Sigmoid colon (tissue), 4 donors: ENCODE measurements at regions not wholly inside any gene's neighbourhood (a gene's known extent, or its start where the extent isn't known, plus 50 kb on each side); places are given as distances from the start of the nearest gene placed in this dataset.

Experiments used
- EP300 ChIP-seq, 4 donors: sonication (generic); formaldehyde crosslinking; IDR thresholded peaks; one replicate each; pipeline ENCODE4 v1.6.1; 2017; ENCODE audit warnings: antibody characterized with exemption in 4 of 4
- POLR2A ChIP-seq, 2 donors: fragments of 450-650 bp; IDR thresholded peaks; one replicate each; pipeline ENCODE4 v1.6.1; 2016; ENCODE audit warnings: antibody characterized with exemption in 2 of 2, mild to moderate bottlenecking in 2 of 2, moderate library complexity in 2 of 2
- POLR2AphosphoS5 ChIP-seq, 4 donors: sonication (generic); formaldehyde crosslinking; IDR thresholded peaks; one replicate each; pipeline ENCODE4 v1.6.1; 2017; ENCODE audit warnings: antibody characterized with exemption in 4 of 4
- TF ChIP-seq, protein P1 (sequence below), 4 experiments: fragments of 450-650 bp in 3 of 4; fragments of 200-600 bp in 1 of 4; IDR thresholded peaks; one replicate each; pipeline ENCODE4 v1.5.1; 2016 to 2019; ENCODE audit warnings: antibody characterized with exemption in 4 of 4, mild to moderate bottlenecking in 3 of 4, moderate library complexity in 2 of 4

DNA sequence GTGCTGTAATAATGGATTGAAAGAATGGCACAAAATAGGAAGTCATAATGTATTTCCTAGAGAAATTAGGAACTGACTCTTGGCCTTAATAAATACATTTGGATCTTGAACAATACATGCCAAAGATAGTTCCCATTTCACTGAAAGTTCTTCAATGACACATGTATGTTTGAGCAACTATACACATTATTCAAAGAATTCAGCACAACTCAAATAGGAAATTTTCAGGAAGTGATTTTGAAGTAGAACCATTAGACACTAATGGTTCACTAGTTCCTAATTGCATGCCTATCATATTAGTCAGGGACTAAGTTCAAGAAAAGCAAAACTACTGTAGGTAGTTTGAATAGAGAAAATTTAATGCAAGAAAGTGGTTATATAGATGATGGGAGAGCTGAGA, 404.7 kb downstream of the LMO4 start:
- TF ChIP-seq, protein P1, sequence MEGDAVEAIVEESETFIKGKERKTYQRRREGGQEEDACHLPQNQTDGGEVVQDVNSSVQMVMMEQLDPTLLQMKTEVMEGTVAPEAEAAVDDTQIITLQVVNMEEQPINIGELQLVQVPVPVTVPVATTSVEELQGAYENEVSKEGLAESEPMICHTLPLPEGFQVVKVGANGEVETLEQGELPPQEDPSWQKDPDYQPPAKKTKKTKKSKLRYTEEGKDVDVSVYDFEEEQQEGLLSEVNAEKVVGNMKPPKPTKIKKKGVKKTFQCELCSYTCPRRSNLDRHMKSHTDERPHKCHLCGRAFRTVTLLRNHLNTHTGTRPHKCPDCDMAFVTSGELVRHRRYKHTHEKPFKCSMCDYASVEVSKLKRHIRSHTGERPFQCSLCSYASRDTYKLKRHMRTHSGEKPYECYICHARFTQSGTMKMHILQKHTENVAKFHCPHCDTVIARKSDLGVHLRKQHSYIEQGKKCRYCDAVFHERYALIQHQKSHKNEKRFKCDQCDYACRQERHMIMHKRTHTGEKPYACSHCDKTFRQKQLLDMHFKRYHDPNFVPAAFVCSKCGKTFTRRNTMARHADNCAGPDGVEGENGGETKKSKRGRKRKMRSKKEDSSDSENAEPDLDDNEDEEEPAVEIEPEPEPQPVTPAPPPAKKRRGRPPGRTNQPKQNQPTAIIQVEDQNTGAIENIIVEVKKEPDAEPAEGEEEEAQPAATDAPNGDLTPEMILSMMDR (IDR thresholded peaks at IDR 0.05) = no peak
- TF ChIP-seq POLR2AphosphoS5 (IDR thresholded peaks at IDR 0.05) = no peak
- no peak for TF ChIP-seq POLR2A (IDR thresholded peaks at IDR 0.05)
- TF ChIP-seq EP300 (IDR thresholded peaks at IDR 0.05) = no peak
